Pancreas (tissue), 10 donors: ENCODE measurements at regions not wholly inside any gene's neighbourhood (a gene's known extent, or its start where the extent isn't known, plus 50 kb on each side); places are given as distances from the start of the nearest gene placed in this dataset.

Experiments used
- ATAC-seq, 4 donors: fragments of 200-7000 bp; cut with Tn5 transposase; one replicate each; pipeline versions ENCODE4 v1.8.0 to v1.9.1; 2020; ENCODE audit warnings: mild to moderate bottlenecking in 4 of 4, moderate library complexity in 4 of 4
- DNase-seq, 6 donors: peaks; one replicate each; pipeline ENCODE4 v3.0.0-alpha.2; 2020
- FAIRE-seq: peaks from 2 replicates; lab custom pipeline; 2012; peaks lifted over from hg19 to GRCh38; lab: Jason Lieb, UNC
- H3K27ac ChIP-seq, 4 donors: fragments of 200-600 bp; sonication (generic); 1 replicate in 3 of 4; 2 replicates in 1 of 4; pipeline versions ENCODE4 v1.5.0 to v1.8.0; 2020
- H3K27me3 ChIP-seq, 4 donors: fragments of 200-600 bp; one replicate each; pipeline ENCODE4 v1.8.0; 2021
- H3K36me3 ChIP-seq, 3 donors: fragments of 200-600 bp; sonication (generic) in 1 of 3; one replicate each; pipeline versions ENCODE4 v1.5.0 to v1.8.0; 2020 to 2021
- H3K4me1 ChIP-seq, 3 donors: fragments of 200-600 bp; one replicate each; pipeline ENCODE4 v1.8.0; 2021
- H3K4me3 ChIP-seq, 4 donors: fragments of 200-600 bp; sonication (generic) in 2 of 4; one replicate each; pipeline versions ENCODE4 v1.5.0 to v1.8.0; 2020 to 2021
- H3K9me3 ChIP-seq, 4 donors: fragments of 200-600 bp; one replicate each; pipeline ENCODE4 v1.8.0; 2021
- CTCF ChIP-seq, 4 donors: fragments of 200-600 bp; sonication (generic) in 3 of 4; IDR thresholded peaks; one replicate each; pipeline versions ENCODE4 v1.5.0 to v1.8.0; 2021; ENCODE audit warnings: antibody characterized with exemption in 4 of 4
- WGBS, 2 donors: extraction: QIAGEN DNeasy Blood & Tissue Kit; methylation state at CpG; one replicate each; pipeline ENCODE4 v1.1.7; 2013; 5-methylcytosine and 5-hydroxymethylcytosine counted together
- intact Hi-C, 3 donors: fragments of 100-400 bp; cut with DNase I; formaldehyde crosslinking; loops; one replicate each; pipeline versions ENCODE4 v1.11.1 to v1.14.2; 2022
- donor health status: healthy with polysubstance abuse.
- donor health status: DM: no; HTN: no; CAD: no; lungs with moderate emphysema.
- donor health status: DM: no; HTN: no; CAD: no.
- donor health status: control.
- donor health status: control.
- donor health status: Bipolar disorder and iron deficiency.
- donor health status: DM: yes; HTN: yes; CAD: no.
- donor health status: DM: no; HTN: no; CAD: no.
- donor health status: DM: no; HTN: no; CAD: no.
- donor health status: DM: yes; HTN: yes; CAD: no.

GRCh38 chr2:154546341-154546740, 152.2 kb upstream of the KCNJ3 start:
- no peak for FAIRE-seq
- Histone ChIP-seq H3K9me3 (no peaks in the 10 kb centered on the region), H3K4me3 (no peak overlapping the region), H3K4me1 (no peaks in the 10 kb centered on the region), H3K27ac (no peak overlapping the region), H3K36me3 (no peaks in the 10 kb centered on the region), H3K27me3 (no peaks in the 10 kb centered on the region)
- intact Hi-C loops, result no loop called here
- no peak for TF ChIP-seq CTCF (IDR thresholded peaks at IDR 0.05)
- no peak for ATAC-seq
- no peak for DNase-seq
- WGBS, 2 donors, result 55 to 69% methylated on average over 4 of the region's 4 CpGs

GRCh38 chr2:154549869-154550268, 148.6 kb upstream of the KCNJ3 start:
- Histone ChIP-seq H3K4me1 (no peaks in the 10 kb centered on the region), H3K36me3 (no peaks in the 10 kb centered on the region), H3K27ac (no peak overlapping the region), H3K4me3 (no peak overlapping the region), H3K9me3 (no peaks in the 10 kb centered on the region), H3K27me3 (no peaks in the 10 kb centered on the region)
- DNase-seq, result no peak
- ATAC-seq, result no peak
- intact Hi-C loops, result no loop called here
- no peak for FAIRE-seq
- no peak for TF ChIP-seq CTCF (IDR thresholded peaks at IDR 0.05)

GRCh38 chr2:154551649-154552048, 146.8 kb upstream of the KCNJ3 start:
- no peaks in the 10 kb centered on the region for H3K27me3 ChIP-seq
- DNase-seq (no peak), FAIRE-seq (no peak), ATAC-seq (no peak)
- no peak for TF ChIP-seq CTCF (IDR thresholded peaks at IDR 0.05)
- no peak overlapping the region for H3K4me3 ChIP-seq
- no peaks in the 10 kb centered on the region for H3K4me1 ChIP-seq
- no peak overlapping the region for H3K27ac ChIP-seq
- no peaks in the 10 kb centered on the region for H3K36me3 ChIP-seq
- H3K9me3 ChIP-seq, result no peaks in the 10 kb centered on the region
- intact Hi-C loops, result no loop called here

GRCh38 chr2:154554046-154554445, 144.4 kb upstream of the KCNJ3 start:
- H3K36me3 ChIP-seq, result no peaks in the 10 kb centered on the region
- no peaks in the 10 kb centered on the region for H3K27me3 ChIP-seq
- FAIRE-seq (no peak), DNase-seq (no peak), ATAC-seq (no peak)
- H3K4me1 ChIP-seq, result no peaks in the 10 kb centered on the region
- H3K9me3 ChIP-seq, result no peaks in the 10 kb centered on the region
- TF ChIP-seq CTCF (IDR thresholded peaks at IDR 0.05), result no peak
- intact Hi-C loops, result no loop called here
- H3K27ac ChIP-seq, result no peak overlapping the region
- no peak overlapping the region for H3K4me3 ChIP-seq

GRCh38 chr2:154555710-154556109, 142.8 kb upstream of the KCNJ3 start:
- 75 to 86% methylated on average over 1 of the region's 1 CpG for WGBS, 2 donors
- Histone ChIP-seq H3K4me1 (no peaks in the 10 kb centered on the region), H3K27ac (no peak overlapping the region), H3K4me3 (no peak overlapping the region), H3K36me3 (no peaks in the 10 kb centered on the region), H3K27me3 (no peaks in the 10 kb centered on the region), H3K9me3 (no peaks in the 10 kb centered on the region)
- intact Hi-C loops, result no loop called here
- DNase-seq (no peak), FAIRE-seq (no peak), ATAC-seq (no peak)
- TF ChIP-seq CTCF (IDR thresholded peaks at IDR 0.05), result no peak
